SH-SY5Y (cell line): ENCODE measurements at regions not wholly inside any gene's neighbourhood (a gene's known extent, or its start where the extent isn't known, plus 50 kb on each side); places are given as distances from the start of the nearest gene placed in this dataset.

Experiments used
- GATA2 ChIP-seq: IDR thresholded peaks from 2 replicates; pipeline ENCODE4 v1.6.1; 2011; ENCODE audit warnings: mild to moderate bottlenecking, low read depth, low read length
- GATA3 ChIP-seq: IDR thresholded peaks from 2 replicates; pipeline ENCODE4 v1.6.1; 2011; ENCODE audit warnings: low read depth, mild to moderate bottlenecking, low read length, moderate library complexity

GRCh38 chr16:8373676-8374431, 216.5 kb downstream of the TMEM114 start:
- TF ChIP-seq GATA2 (no peak), GATA3 (no peak)

GRCh38 chr16:8372141-8372540, 218.2 kb downstream of the TMEM114 start:
- TF ChIP-seq GATA3 (no peak), GATA2 (no peak)

- TF ChIP-seq GATA2 (no peak), GATA3 (no peak)
Measured at GRCh38 chr16:8370374-8371270, 219.7 kb downstream of the TMEM114 start.

GRCh38 chr16:8358937-8359336, 231.4 kb downstream of the TMEM114 start:
- TF ChIP-seq GATA2 (no peak), GATA3 (no peak)

- no peak for TF ChIP-seq GATA3
- no peak for TF ChIP-seq GATA2
Measured at GRCh38 chr16:8355675-8356074, 234.6 kb downstream of the TMEM114 start.

GRCh38 chr16:8346294-8346693, 244.0 kb downstream of the TMEM114 start:
- TF ChIP-seq GATA3 (no peak), GATA2 (no peak)

- TF ChIP-seq GATA3 (no peak), GATA2 (no peak)
Measured at GRCh38 chr16:8342276-8342675, 248.0 kb downstream of the TMEM114 start.

- TF ChIP-seq GATA2 (no peak), GATA3 (no peak)
Measured at GRCh38 chr16:8330761-8331160, 259.6 kb downstream of the TMEM114 start.

- no peak for TF ChIP-seq GATA2
- TF ChIP-seq GATA3 = no peak
Measured at GRCh38 chr16:8326232-8326631, 264.1 kb downstream of the TMEM114 start.

GRCh38 chr16:8323153-8323552, 267.2 kb downstream of the TMEM114 start:
- TF ChIP-seq GATA2 = no peak
- no peak for TF ChIP-seq GATA3

GRCh38 chr16:8320131-8320530, 270.2 kb downstream of the TMEM114 start:
- TF ChIP-seq GATA2 = no peak

- TF ChIP-seq GATA2 (no peak), GATA3 (no peak)
Measured at GRCh38 chr16:8310816-8311215, 279.5 kb downstream of the TMEM114 start.

- TF ChIP-seq GATA2 = no peak
- no peak for TF ChIP-seq GATA3
Measured at GRCh38 chr16:8310323-8310722, 280.0 kb downstream of the TMEM114 start.

- TF ChIP-seq GATA3 (no peak), GATA2 (no peak)
Measured at GRCh38 chr16:8305201-8305600, 285.1 kb downstream of the TMEM114 start.

GRCh38 chr16:8299635-8300034, 290.7 kb downstream of the TMEM114 start:
- no peak for TF ChIP-seq GATA3
- no peak for TF ChIP-seq GATA2
